Stimulated activated CD4-positive, alpha-beta T cell treated with anti-CD3 and anti-CD28 coated beads, Interleukin-2, amount 100 ng/mL, for 24 hours (primary cell): ENCODE measurements at regions not wholly inside any gene's neighbourhood (a gene's known extent, or its start where the extent isn't known, plus 50 kb on each side); places are given as distances from the start of the nearest gene placed in this dataset.

ENCODE experiments used
- DNase-seq, 2 donors: peaks; one replicate each; pipeline ENCODE4 v3.0.0-alpha.2; 2020

GRCh38 chr11:121842192-121842585, 273.8 kb downstream of the BLID start:
- DNase-seq, result no peak

GRCh38 chr11:121841487-121842191, 274.4 kb downstream of the BLID start:
- DNase-seq, result no peak

- DNase-seq, result no peak
Observed at GRCh38 chr11:121839781-121840180, 276.2 kb downstream of the BLID start.

- no peak for DNase-seq
Observed at GRCh38 chr11:121838571-121838970, 277.4 kb downstream of the BLID start.

GRCh38 chr11:121833970-121834369, 282.0 kb downstream of the BLID start:
- DNase-seq, result no peak

- no peak for DNase-seq
Observed at GRCh38 chr11:121829159-121829643, 286.8 kb downstream of the BLID start.

- DNase-seq, result no peak
Observed at GRCh38 chr11:121814962-121815361, 301.1 kb downstream of the BLID start.

- DNase-seq, result no peak
Observed at GRCh38 chr11:121814296-121814695, 301.7 kb downstream of the BLID start.

- no peak for DNase-seq
Observed at GRCh38 chr11:121810291-121810690, 305.7 kb downstream of the BLID start.

- no peak for DNase-seq
Observed at GRCh38 chr11:121808096-121808495, 307.9 kb downstream of the BLID start.

GRCh38 chr11:121807051-121807450, 309.0 kb downstream of the BLID start:
- DNase-seq, result no peak

- no peak for DNase-seq
Observed at GRCh38 chr11:121802542-121802941, 313.5 kb downstream of the BLID start.

GRCh38 chr11:121801781-121802180, 314.2 kb downstream of the BLID start:
- DNase-seq, result no peak

GRCh38 chr11:121801394-121801748, 314.6 kb downstream of the BLID start:
- no peak for DNase-seq

- DNase-seq, result no peak
Observed at GRCh38 chr11:121800731-121801393, 315.2 kb downstream of the BLID start.

GRCh38 chr11:121800240-121800639, 315.8 kb downstream of the BLID start:
- DNase-seq, result no peak

GRCh38 chr11:121797496-121797895, 318.5 kb downstream of the BLID start:
- DNase-seq, result no peak

GRCh38 chr11:121795174-121795573, 320.8 kb downstream of the BLID start:
- DNase-seq, result no peak

- no peak for DNase-seq
Observed at GRCh38 chr11:121794671-121795141, 321.3 kb downstream of the BLID start.

- DNase-seq, result no peak
Observed at GRCh38 chr11:121793916-121794315, 322.1 kb downstream of the BLID start.

- no peak for DNase-seq
Observed at GRCh38 chr11:121793291-121793690, 322.7 kb downstream of the BLID start.

- DNase-seq, result no peak
Observed at GRCh38 chr11:121792185-121792584, 323.8 kb downstream of the BLID start.

GRCh38 chr11:121790430-121790829, 325.6 kb downstream of the BLID start:
- DNase-seq, result no peak

- no peak for DNase-seq
Observed at GRCh38 chr11:121780971-121781370, 328.2 kb upstream of the SORL1-AS1 start.

GRCh38 chr11:121777056-121777455, 324.3 kb upstream of the SORL1-AS1 start:
- DNase-seq, result no peak
